A673 (cell line): ENCODE measurements at regions not wholly inside any gene's neighbourhood (a gene's known extent, or its start where the extent isn't known, plus 50 kb on each side); places are given as distances from the start of the nearest gene placed in this dataset.

Experiments
- EZH2 ChIP-seq: fragments of 200-600 bp; sonication (generic); IDR thresholded peaks from 2 replicates; pipeline ENCODE4 v1.6.1; 2017; ENCODE audit warnings: borderline replicate concordance, low read depth, mild to moderate bottlenecking, mixed read lengths, antibody characterized with exemption, low read length; ENCODE audit not compliant: poor library complexity, severe bottlenecking
- TF ChIP-seq, protein P1 (sequence below): fragments of 300-800, 200-600 bp; sonication (generic); conservative IDR thresholded peaks from 2 replicates; pipeline ENCODE4 v1.5.1; 2017; ENCODE audit warnings: low read depth, mild to moderate bottlenecking, antibody characterized with exemption, low read length, moderate library complexity, mixed read lengths

DNA sequence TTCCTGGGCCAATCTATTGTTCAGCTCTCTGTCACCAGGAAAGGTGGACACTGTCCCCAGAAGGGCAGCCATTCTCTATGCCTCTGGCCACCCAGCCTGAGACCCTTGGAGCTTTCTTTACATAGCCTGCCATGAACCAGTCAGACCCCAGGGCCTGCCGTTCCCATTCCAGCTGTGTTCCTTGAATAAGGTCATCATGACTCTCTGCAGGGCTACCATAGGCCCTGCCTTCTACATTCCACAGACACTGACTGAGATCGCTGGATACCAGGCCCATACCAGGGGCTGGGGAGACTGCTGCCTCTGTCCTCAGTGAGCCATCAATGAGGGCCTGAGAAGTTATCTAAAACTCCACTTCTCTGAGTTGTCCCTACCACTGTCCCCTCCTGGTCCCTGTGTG, 75.5 kb downstream of the SYNE3 start:
- TF ChIP-seq, protein P1, sequence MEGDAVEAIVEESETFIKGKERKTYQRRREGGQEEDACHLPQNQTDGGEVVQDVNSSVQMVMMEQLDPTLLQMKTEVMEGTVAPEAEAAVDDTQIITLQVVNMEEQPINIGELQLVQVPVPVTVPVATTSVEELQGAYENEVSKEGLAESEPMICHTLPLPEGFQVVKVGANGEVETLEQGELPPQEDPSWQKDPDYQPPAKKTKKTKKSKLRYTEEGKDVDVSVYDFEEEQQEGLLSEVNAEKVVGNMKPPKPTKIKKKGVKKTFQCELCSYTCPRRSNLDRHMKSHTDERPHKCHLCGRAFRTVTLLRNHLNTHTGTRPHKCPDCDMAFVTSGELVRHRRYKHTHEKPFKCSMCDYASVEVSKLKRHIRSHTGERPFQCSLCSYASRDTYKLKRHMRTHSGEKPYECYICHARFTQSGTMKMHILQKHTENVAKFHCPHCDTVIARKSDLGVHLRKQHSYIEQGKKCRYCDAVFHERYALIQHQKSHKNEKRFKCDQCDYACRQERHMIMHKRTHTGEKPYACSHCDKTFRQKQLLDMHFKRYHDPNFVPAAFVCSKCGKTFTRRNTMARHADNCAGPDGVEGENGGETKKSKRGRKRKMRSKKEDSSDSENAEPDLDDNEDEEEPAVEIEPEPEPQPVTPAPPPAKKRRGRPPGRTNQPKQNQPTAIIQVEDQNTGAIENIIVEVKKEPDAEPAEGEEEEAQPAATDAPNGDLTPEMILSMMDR: no peak
- TF ChIP-seq EZH2: no peak
